C4-2B (cell line): ENCODE measurements at regions not wholly inside any gene's neighbourhood (a gene's known extent, or its start where the extent isn't known, plus 50 kb on each side); places are given as distances from the start of the nearest gene placed in this dataset.

ENCODE experiments used
- H3K27ac ChIP-seq: fragments of 450-650 bp; 2 replicates; pipeline ENCODE4 v1.5.1; 2017
- CTCF ChIP-seq: fragments of 450-650 bp; conservative IDR thresholded peaks from 2 replicates; pipeline ENCODE4 v1.5.1; 2017; ENCODE audit warnings: mild to moderate bottlenecking
- ZFX ChIP-seq: fragments of 450-650 bp; IDR thresholded peaks from 2 replicates; pipeline ENCODE4 v1.6.1; 2017

- TF ChIP-seq ZFX, result no peak
- TF ChIP-seq CTCF, result no peak
Measured at GRCh38 chr2:45191976-45192375, 182.7 kb upstream of the SIX2 start.

GRCh38 chr2:45191146-45191863 is 182.1 kb upstream of the SIX2 start:
- no peak for TF ChIP-seq CTCF
- TF ChIP-seq ZFX, result no peak
- H3K27ac ChIP-seq, result no peak overlapping the region

More at GRCh38 chr2:45191976-45192375, 182.7 kb upstream of the SIX2 start:
- H3K27ac ChIP-seq, result no peak overlapping the region

GRCh38 chr2:45190481-45190942 is 181.3 kb upstream of the SIX2 start:
- no peak overlapping the region for H3K27ac ChIP-seq
- TF ChIP-seq ZFX, result no peak
- TF ChIP-seq CTCF, result no peak

- no peak for TF ChIP-seq ZFX
- TF ChIP-seq CTCF, result no peak
- H3K27ac ChIP-seq, result no peak overlapping the region
Measured at GRCh38 chr2:45184606-45185005, 175.4 kb upstream of the SIX2 start.

GRCh38 chr2:45182667-45183295 is 173.5 kb upstream of the SIX2 start:
- no peak overlapping the region for H3K27ac ChIP-seq
- no peak for TF ChIP-seq ZFX

- no peak overlapping the region for H3K27ac ChIP-seq
- TF ChIP-seq CTCF (no peak), ZFX (no peak)
Measured at GRCh38 chr2:45180779-45181178, 171.5 kb upstream of the SIX2 start.

GRCh38 chr2:45180033-45180746 is 170.9 kb upstream of the SIX2 start:
- TF ChIP-seq ZFX (no peak), CTCF (no peak)

More at GRCh38 chr2:45180033-45180746, 170.9 kb upstream of the SIX2 start:
- H3K27ac ChIP-seq, result no peak overlapping the region
